Activated CD4-positive, CD25-positive, alpha-beta regulatory T cell (primary cell): ENCODE measurements at regions not wholly inside any gene's neighbourhood (a gene's known extent, or its start where the extent isn't known, plus 50 kb on each side); places are given as distances from the start of the nearest gene placed in this dataset.

Experiments used
- DNase-seq, 4 experiments: peaks; one replicate each; lab custom pipeline; 2025; lab: John Stamatoyannopoulos, UW

DNA sequence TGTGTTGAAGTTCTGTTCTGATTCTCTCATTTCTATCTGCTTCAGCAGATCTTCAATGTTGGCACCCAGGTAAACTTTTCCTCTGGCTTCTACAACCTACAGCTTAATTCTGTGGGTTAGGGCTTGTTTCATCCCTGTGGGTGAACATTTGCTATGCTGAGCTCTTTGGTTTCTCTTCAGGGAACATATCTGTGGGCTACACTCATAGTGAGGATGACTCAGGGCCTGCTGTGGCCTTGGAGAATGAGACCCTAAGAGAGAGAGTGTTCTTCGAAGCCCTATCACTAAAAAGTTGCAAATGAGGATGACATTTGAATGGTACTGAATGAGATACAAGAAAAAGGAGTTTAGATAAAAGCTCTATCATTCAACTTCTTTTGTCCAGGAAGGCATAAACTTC, 346.2 kb upstream of the CBLB start:
- no peak for DNase-seq

DNA sequence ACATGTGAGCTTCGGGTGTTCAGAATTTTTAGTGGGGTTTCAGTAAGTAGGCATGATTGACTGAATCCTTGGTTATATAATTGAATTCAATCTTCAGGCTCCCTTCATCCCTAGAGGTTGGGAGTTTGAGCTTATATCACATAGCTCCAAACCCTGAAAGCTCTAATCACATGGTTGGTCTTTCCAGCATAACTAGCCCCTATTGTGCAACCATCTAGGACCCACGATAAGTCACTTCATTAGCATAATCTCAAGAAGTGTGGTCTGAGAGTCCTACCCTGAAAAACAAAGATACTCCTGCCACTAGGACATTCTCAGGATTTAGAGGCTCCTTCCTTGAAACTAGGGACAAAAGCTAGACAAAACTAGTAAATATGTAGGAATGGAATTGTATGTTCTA, 348.9 kb upstream of the CBLB start:
- no peak for DNase-seq

DNA sequence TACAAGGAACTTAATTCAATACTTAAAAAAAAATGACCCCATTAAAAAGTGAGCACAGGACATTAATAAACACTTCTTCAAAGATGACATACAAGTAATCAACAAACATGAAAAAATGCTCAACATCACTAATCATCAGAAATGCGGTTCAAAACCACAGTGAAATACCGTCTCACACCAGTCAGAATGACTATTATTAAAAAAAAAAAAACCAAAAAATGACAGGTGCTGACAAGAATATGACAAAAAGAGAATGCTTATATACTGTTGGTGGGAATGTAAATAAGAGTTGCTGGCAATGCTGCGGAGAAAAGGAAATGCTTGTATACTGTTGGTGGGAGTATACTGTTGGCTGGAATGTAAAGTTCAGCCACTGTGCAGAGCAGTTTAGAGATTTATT, 358.3 kb upstream of the CBLB start:
- DNase-seq = no peak

DNA sequence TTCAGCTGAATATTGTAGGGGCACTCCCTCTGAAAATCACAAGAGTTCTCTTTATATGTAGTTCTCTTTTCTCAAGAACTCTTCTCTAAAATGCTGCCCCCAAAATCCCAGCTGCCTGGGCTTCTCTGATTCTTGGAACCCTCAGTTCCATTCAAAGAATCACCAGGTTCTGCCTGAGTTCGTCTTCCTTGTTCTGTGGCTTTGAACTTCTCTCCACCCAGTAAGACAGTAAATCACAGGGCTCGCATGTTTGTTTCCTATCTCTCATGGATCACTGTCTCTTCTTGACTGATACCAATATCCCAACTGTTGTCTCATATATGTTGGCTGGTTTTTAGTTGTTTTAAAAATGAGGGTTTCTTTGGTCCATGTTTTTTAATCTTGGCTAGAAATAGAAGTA, 359.5 kb upstream of the CBLB start:
- DNase-seq = no peak

DNA sequence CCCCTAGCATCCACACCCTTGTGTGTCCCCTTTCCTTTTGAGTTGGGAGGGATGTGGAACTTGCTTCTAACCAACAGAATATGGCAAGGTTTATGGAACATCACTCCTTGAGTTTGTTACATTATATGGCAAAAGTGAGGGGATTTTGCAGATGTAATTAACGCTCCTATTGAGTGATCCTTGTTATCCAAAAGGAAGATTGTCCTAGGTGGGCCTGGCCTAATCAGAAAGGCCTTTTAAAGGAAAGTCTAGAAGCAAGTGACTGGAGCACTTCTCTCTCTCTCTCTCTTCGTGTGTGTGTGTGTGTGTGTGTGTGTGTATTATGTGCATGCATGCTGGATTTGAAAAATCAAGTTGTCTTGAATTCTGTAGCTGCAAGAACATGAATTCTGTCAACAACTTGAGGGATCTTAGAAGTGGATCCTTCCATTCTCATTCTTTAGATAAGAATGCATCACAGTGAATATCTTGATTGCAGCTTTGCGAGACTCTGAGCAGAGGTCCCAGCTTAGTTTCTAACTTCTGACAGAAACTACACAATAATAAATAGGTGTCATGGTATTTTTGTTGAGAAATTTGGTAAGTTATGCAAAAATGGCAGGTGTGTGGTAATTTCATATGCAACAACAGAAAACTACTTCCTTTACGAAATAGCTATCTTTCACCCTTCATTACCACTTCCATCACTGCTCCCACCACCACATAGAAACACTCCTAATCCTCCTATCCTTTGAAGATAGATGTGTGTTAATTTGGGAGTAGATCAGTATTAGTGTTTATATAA, 360.9 kb upstream of the CBLB start:
- DNase-seq = no peak

DNA sequence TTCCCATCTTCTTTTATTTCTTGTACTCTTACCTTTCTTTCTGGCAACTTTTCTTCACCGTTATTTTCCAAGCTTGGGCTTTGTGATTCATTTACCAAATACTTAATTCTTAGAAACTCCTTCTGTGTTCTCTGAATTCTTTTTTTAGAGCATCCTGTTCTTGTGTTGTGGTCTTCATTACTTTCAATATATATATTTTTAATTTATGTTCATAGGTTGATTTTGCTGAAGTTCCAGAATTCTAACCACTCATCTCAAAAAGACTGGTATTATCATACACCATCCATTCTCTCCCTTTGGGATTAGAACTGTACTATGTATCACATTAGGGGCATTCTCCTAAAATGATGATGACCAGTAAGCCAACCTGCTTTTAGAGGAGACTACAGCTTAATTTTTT, 362.3 kb upstream of the CBLB start:
- DNase-seq = no peak

DNA sequence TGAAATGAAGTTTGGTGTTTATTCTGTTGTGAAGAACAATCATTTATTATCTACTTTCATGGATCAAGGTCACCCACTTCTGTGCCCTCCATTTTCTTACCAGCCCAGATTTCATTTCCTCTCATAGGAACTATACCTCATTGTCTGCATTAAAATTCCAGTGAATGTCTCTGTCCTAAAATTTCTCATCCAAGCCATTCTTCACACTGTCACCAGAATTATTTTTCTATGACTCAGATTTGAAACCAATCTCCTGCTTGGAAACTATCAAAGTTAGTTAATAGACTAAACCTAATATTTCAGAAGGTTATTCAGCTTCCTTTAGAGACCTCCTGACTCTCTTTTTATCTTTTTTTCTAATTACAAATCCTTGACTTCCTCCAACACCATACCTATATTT, 364.1 kb upstream of the CBLB start:
- no peak for DNase-seq

DNA sequence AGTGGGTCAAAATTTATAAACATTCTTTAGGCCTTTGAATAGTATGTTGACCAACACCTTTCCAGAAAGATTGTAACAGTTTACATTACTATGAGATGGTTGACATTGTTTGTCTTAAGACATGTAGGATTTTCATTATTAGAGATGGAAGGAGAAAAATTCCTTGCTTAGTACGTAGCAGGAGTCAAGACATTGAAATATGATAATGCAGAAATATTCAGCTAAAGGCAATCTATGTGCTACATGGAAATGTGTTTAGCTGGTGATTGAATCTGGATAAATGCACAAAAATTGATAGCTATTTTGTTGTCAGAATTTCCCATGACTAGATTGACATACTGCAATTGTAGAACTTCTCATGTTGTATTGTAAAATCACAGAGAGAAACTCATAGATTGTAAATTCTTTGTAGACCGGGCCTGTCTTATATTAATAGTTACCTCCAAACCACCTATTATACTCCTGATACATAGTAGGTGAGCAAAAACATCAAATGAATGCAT, 370.4 kb upstream of the CBLB start:
- DNase-seq = no peak

DNA sequence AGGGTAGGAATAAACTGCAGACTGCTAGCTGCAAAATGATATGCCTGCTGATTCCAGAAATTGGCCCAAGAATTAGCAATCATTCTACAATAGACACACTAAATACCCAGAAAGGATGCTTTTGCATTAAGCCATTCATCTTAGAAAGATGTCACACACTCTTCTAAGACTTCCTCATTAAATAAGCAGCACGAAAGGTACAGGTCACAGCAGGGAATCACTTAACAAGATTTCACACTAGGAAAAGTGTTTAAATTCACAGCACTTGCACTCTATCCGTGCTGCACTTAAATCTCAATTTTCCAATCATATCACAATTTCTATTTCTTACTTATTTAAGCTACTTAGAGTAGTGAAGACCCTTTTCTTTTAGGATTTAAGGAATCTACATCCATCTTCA, 372.8 kb upstream of the CBLB start:
- no peak for DNase-seq

DNA sequence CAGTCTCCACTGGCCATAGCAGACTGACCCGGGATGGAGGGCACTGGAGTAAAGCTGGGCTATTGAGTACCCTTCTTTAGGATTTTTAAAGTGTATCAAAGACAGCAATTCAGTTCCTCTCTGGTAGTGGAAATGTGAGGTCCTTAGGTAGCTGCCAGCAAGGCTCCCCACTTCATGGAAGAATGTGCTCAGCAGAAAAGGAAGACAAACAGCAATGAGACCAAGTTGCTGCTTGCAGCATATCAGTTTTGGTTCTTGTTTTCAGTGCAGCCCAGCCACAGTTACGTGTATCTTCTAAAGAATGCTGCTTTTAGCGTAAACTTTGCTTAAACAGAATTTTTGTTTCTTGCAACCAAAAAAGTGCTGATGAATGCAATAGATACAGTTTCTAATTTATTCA, 374.0 kb upstream of the CBLB start:
- DNase-seq = no peak

DNA sequence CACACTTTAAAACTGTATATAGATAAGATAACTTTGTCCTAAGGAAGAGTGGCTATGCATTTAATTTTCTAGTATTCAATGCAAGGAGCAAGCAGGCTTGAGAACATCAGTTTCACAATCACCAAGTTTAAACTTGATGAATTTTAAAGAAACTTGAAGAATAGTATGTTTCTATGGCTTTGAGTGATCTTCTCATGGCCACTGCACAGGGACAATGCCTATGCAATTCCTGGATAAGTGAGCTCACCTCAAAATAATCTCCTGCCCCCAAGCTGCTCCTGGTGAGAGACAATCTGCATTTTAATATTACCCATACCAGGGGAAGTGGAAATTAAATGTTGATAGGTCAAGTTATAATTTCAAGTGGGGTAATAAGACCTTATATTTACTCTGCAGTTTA, 376.6 kb upstream of the CBLB start:
- DNase-seq = no peak

DNA sequence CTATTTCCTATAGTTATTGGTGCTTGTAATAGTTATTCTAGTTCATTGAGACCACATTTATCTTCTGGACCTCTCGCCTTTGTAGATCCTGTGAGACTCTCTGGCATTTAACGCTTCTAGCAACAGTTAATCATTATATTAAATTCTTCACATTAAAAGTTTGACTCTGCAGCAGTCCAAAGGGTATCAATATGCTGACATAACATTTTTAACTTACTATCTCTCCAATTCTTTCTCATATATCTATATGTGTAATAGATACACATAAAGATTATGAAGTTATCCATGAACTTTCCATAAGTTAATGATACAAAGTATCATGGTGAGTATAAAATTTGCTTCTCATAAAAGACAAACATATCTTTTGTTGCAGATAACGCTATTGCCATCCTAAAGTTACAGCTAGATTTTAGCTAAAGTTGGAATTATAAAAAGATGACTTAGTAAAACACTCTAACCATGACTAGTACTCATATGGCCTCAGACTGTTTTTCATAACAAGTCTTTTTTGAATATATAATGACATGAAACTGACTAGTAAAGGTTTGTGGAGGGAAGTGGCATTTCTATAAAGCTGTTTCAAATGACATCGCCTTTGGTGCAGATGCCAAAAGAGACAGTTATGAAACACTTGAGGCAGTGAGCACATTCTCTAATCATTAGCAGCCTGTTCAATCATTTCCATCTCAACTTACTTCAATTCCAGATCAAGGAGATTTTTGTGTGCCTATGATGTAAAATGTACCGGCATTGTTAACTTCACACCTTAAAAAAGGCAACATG, 379.3 kb upstream of the CBLB start:
- DNase-seq = no peak

DNA sequence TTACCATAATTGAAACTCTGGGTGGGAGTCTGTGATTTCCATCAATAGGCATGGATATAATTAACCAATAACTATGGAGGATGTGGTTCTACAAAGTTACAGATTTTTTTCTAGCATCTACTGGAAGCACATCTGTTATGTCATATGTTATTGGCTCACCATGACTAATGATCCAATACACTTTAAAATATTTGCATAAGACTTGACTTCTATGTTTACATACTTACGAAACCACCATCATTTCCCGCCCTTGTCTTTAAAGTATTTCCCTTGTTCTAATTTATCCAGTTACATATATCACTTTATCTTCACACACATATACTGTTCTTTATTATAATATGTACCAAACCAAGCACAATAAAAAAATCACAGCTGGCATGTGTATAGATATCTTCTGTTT, 380.3 kb upstream of the CBLB start:
- DNase-seq = no peak

DNA sequence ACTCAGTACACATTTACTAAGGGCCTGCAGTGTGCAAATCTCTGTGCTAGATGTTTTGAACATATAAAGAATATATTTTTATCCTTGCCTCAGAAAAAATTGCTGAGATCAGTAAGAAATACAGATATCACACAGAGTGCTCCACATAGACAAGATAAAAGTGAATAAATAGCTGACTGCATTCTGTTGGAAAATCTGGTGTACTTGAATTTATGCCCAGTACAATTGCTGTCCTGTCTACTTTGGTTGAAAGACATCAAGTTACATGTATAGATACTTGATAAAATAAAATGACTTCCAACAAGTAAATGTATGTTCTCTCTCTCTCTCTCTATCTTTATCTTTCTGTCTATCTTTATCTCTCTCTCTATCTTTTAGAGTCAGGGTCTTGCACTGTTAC, 381.2 kb upstream of the CBLB start:
- DNase-seq = no peak

DNA sequence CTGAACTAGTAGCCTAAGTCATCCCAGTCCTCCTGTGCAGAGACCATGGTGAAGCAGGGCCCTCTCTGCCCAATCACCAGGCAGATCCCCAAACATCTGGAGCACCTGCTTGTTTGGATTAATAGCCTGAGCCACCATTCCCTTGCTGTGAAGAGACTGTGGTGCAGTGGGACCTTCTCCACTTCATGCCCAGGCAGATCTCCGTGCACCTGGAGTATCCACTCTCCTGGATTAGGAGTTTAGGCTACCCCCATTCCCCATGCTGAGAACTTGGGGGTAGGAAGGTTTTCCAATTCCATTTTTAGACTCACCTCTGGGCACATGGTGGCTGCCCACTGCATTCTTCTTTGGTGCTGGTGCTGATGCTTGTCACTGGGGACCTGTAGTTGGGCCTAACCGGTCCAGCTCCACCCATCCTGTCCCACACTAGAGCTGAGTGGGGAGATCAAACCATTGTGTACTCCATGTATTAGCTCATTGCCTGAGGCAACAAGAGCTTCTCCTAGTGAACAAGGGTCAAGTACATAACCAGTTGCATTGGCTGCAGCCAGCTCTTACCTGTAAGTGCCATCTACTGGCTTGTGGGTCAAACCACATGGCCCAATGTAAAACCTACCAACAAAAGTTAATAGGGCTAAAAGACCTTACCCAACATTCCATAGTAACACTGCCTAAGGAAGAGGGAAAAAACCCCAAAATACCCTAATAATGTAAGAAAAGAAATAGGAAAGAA, 382.5 kb upstream of the CBLB start:
- no peak for DNase-seq

DNA sequence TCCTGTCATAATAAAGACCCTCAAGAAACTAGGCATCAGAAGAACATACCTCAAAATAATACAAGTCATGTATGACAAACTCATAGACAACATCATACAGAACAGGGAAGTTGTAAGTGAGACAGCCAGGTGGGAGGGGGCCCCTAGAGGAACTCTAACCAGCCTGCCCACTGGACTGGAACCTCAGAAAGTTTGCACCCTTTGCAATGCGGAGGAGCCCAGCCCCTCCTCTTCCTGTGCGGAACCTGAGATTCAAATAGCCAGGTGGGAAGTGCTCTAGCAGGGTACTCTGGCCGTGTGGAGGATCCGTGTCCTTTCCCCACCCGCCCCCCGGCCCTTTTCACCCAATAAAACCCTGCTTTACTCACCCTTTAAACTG, 387.0 kb upstream of the CBLB start:
- DNase-seq = no peak

DNA sequence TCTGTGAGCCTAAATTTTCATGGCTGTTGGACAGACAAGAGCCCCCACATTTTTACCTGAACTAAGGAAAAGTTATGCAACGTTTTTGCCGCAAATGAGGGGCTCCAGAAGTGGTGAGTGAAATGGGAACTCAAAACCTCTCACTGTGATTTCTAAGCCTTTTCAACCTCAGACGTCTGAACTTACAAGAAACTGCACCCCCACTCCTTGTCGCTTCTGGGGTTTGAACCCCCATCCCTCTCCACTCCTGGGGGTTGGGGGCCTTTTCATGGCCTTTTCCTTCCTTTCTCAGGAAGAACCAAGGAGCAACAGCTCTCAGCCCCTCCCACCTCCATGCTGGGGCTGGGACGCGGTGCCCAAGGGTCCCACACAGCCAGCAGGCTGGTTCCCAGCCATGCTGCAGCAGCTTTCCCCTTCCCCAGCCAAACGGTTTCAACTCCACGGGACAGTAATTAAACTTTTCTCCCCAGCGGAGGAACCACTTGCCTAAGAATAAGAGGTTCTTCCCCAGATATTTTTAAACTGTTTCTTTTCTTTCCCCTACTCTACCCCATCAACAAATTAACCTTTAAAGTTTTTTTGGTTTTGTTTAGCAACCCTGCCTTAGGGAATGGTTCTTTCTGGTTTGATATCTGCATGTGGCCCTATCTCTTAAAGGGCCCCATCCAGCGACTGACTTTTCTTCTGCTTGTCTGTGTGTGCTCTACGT, 387.6 kb upstream of the CBLB start:
- no peak for DNase-seq

DNA sequence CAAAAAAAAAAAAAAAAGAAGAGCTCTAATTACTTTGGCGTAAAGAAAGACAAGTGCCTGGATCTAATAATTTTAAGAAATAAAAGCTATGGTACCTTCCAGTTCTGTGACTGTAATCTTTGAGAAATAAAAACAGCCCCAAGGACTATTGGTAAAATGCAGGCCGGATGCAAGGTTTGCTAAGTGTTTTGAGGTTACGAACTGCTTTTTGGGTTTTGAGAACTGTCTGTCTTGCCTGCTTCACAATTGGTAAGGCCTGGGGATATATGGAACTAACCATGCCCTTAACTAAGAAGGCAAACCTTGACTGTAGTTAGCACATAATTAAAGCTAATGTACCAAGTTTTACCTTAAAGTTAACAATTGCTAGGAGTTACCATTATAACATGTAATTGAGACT, 388.4 kb upstream of the CBLB start:
- no peak for DNase-seq

DNA sequence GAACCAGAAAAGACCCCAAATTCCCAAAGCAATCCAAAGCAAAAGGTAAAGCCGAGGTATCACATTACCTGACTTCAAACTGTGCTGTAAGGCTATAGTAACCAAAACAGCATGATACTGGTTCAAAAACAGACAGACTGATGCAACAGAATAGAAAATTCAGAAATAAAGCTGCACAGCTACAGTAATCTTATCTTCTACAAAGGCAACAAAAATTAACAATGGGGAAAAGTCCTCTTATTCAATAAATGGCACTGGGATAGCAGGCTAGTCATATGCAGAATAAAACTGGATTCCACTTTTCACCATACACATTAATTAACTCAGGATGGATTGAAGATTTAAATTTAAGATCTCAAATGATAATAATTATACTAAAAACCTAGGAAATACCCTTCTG, 392.6 kb upstream of the CBLB start:
- DNase-seq = no peak

DNA sequence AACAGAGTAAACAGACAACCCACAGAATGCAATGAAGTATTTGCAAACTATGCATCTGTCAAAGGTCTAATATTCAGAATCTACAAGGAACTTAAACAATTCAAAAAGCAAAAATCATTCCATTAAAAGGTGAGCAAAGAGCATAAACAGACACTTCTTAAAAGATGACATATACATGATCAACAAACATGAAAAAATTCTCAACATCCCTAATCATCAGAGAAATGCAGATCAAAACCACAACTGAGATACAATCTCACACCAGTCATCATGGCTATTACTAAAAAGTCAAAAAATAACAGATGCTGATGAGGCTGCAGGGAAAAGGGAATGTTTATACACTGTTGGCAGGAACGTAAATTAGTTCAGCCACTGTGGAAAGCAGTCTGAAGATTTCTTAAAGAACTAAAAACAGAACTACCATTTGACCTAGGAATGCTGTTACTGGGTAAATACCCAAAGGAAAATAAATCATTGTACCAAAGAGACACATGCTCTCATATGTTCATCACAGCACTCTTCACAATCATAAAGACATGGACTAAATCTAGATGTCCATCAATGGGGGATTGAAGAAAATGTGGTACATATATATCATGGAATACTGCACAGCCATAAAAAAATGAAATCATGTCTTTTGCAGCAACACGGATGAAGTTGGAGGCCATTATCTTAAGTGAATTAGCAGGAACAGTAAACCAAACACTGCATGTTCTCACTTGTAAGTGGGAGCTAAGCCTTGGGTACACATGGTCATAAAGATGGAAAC, 393.3 kb upstream of the CBLB start:
- no peak for DNase-seq

DNA sequence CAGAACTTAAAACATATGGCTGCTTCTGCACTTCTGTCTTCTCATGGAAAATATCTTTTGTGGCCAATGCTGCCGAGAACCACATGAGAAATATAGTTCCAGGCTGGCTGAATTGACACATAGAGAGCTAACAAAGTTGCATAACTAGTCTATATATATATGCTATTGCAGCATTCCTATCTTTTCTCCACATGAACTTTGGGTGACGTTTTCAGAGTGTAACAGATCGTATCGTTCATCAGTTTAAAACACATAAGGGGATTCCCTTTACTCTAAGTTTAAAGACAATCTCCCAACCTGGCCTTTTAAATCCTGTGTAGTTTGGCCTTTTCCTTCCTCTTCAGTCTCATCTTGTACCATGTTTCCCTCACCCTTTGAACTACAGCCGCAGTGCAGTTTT, 394.2 kb upstream of the CBLB start:
- no peak for DNase-seq

DNA sequence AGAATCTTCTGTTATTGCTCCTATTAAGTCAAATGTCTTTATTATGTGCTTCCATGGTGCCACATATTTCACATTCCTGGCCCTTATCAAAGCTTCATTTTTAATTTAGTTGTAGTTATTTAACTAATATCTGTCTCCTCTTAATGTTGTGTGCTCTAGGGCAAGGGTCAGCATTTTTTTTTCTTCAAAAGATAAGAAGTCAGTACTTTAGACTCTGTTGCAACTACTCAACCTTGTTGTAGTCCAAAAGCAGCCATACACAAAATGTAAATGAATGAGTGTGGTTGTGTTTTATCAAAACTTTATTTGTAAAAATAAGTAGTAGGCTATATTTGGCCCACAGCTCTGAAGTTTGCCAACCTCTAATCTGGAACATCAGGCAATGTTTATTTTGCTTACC, 394.7 kb upstream of the CBLB start:
- DNase-seq = no peak
